ENCODE measurements at regions not wholly inside any gene's neighbourhood (a gene's known extent, or its start where the extent isn't known, plus 50 kb on each side); places are given as distances from the start of the nearest gene placed in this dataset.

GRCh38 chr18:1246827-1247226, 342.2 kb downstream of the ADCYAP1 start:
- Histone ChIP-seq H3K27me3 (replicated peaks; ENCODE audit: control insufficient read depth, insufficient read depth, low read length) (no peaks in the 10 kb centered on the region), H3K9me3 (no peaks in the 10 kb centered on the region), H3K36me3 (ENCODE audit: control insufficient read depth, insufficient read depth, low read length) (no peaks in the 10 kb centered on the region), H3K4me1 (no peaks in the 10 kb centered on the region), H3K4me3 (ENCODE audit: low read depth, low read length) (no peak overlapping the region)
- no TSS peak for BruUV-seq (replicated peaks)
- Mint-ChIP-seq H3K4me1 (ENCODE audit: low read depth, unreplicated experiment) (no peaks in the 10 kb centered on the region), H3K4me3 (ENCODE audit: unreplicated experiment) (no peak overlapping the region), H3K27ac (ENCODE audit: unreplicated experiment) (no peak overlapping the region), H3K36me3 (ENCODE audit: insufficient read depth, unreplicated experiment) (no peaks in the 10 kb centered on the region), H3K9me3 (ENCODE audit: unreplicated experiment) (no peaks in the 10 kb centered on the region), H3K27me3 (ENCODE audit: insufficient read depth, unreplicated experiment) (no peaks in the 10 kb centered on the region)
- no peak for DNase-seq
- ChIA-PET CTCF (no interaction called here), POLR2A (no interaction called here)
- intact Hi-C loops (cut with micrococcal nuclease; ENCODE audit: unreplicated experiment): no loop called here
- TF ChIP-seq CTCF (IDR thresholded peaks at IDR 0.05; ENCODE audit: insufficient read depth in 1 of 2, low read depth in 1 of 2, low read length in 1 of 2, severe bottlenecking in 1 of 2, unreplicated experiment in 1 of 2): no peak

GRCh38 chr18:1252534-1252933, 347.9 kb downstream of the ADCYAP1 start:
- BruUV-seq (replicated peaks): no TSS peak
- ChIA-PET POLR2A (no interaction called here), CTCF (no interaction called here)
- H3K4me1 Mint-ChIP-seq (ENCODE audit: low read depth, unreplicated experiment): no peaks in the 10 kb centered on the region
- Histone ChIP-seq H3K9me3 (no peaks in the 10 kb centered on the region), H3K27me3 (replicated peaks; ENCODE audit: control insufficient read depth, insufficient read depth, low read length) (no peaks in the 10 kb centered on the region), H3K36me3 (ENCODE audit: control insufficient read depth, insufficient read depth, low read length) (no peaks in the 10 kb centered on the region), H3K4me1 (no peaks in the 10 kb centered on the region), H3K4me3 (ENCODE audit: low read depth, low read length) (no peak overlapping the region)
- no peaks in the 10 kb centered on the region for H3K27me3 Mint-ChIP-seq (ENCODE audit: insufficient read depth, unreplicated experiment)
- no peak for DNase-seq
- H3K27ac Mint-ChIP-seq (ENCODE audit: unreplicated experiment): no peak overlapping the region
- no peak for TF ChIP-seq CTCF (IDR thresholded peaks at IDR 0.05; ENCODE audit: insufficient read depth in 1 of 2, low read depth in 1 of 2, low read length in 1 of 2, severe bottlenecking in 1 of 2, unreplicated experiment in 1 of 2)
- H3K9me3 Mint-ChIP-seq (ENCODE audit: unreplicated experiment): no peaks in the 10 kb centered on the region
- intact Hi-C loops (cut with micrococcal nuclease; ENCODE audit: unreplicated experiment): no loop called here
- H3K4me3 Mint-ChIP-seq (ENCODE audit: unreplicated experiment): no peak overlapping the region
- H3K36me3 Mint-ChIP-seq (ENCODE audit: insufficient read depth, unreplicated experiment): no peaks in the 10 kb centered on the region

- H3K36me3 Mint-ChIP-seq (ENCODE audit: insufficient read depth, unreplicated experiment): no peaks in the 10 kb centered on the region
- ChIA-PET POLR2A (no interaction called here), CTCF (no interaction called here)
- TF ChIP-seq CTCF (IDR thresholded peaks at IDR 0.05; ENCODE audit: insufficient read depth in 1 of 2, low read depth in 1 of 2, low read length in 1 of 2, severe bottlenecking in 1 of 2, unreplicated experiment in 1 of 2): no peak
- no peaks in the 10 kb centered on the region for H3K27me3 ChIP-seq (replicated peaks; ENCODE audit: control insufficient read depth, insufficient read depth, low read length)
- H3K27me3 Mint-ChIP-seq (ENCODE audit: insufficient read depth, unreplicated experiment): no peaks in the 10 kb centered on the region
- no peaks in the 10 kb centered on the region for H3K4me1 ChIP-seq
- H3K9me3 Mint-ChIP-seq (ENCODE audit: unreplicated experiment): no peaks in the 10 kb centered on the region
- no peaks in the 10 kb centered on the region for H3K36me3 ChIP-seq (ENCODE audit: control insufficient read depth, insufficient read depth, low read length)
- no TSS peak for BruUV-seq (replicated peaks)
- H3K27ac Mint-ChIP-seq (ENCODE audit: unreplicated experiment): no peak overlapping the region
- H3K4me3 ChIP-seq (ENCODE audit: low read depth, low read length): no peak overlapping the region
- no peak overlapping the region for H3K4me3 Mint-ChIP-seq (ENCODE audit: unreplicated experiment)
- intact Hi-C loops (cut with micrococcal nuclease; ENCODE audit: unreplicated experiment): no loop called here
- no peaks in the 10 kb centered on the region for H3K4me1 Mint-ChIP-seq (ENCODE audit: low read depth, unreplicated experiment)
- H3K9me3 ChIP-seq: no peaks in the 10 kb centered on the region
- no peak for DNase-seq
Observed at GRCh38 chr18:1252936-1253335, 348.3 kb downstream of the ADCYAP1 start.

All from Caco-2 (cell line).